ENCODE measurements at regions not wholly inside any gene's neighbourhood (a gene's known extent, or its start where the extent isn't known, plus 50 kb on each side); places are given as distances from the start of the nearest gene placed in this dataset.

GRCh38 chr2:9135822-9136558 is 70.6 kb upstream of the ASAP2 start:
- DNase-seq = no peak

- no peak for DNase-seq
Observed at GRCh38 chr2:9127316-9127715, 79.3 kb upstream of the ASAP2 start.

DNA sequence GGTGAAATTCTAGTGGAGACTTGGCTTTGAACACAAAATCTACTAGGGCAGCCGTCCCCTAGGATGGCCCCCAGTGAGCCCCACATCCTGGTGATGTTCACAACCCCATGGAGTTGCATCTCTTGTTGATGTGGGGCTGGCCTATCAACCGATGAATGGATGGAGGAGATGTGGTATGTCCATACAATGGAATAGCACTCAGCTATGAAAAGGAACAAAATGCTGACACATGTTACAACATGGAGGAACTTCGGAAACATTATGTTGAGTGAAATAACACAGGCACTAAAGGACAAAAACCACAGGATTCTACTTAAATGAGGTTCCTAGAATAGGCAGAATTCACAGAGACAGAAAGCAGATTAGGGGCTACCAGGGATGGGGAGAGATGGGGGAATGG is 80.1 kb upstream of the ASAP2 start:
- no peak for DNase-seq

- DNase-seq = no peak
Observed at GRCh38 chr2:9124231-9124741, 82.3 kb upstream of the ASAP2 start.

DNA sequence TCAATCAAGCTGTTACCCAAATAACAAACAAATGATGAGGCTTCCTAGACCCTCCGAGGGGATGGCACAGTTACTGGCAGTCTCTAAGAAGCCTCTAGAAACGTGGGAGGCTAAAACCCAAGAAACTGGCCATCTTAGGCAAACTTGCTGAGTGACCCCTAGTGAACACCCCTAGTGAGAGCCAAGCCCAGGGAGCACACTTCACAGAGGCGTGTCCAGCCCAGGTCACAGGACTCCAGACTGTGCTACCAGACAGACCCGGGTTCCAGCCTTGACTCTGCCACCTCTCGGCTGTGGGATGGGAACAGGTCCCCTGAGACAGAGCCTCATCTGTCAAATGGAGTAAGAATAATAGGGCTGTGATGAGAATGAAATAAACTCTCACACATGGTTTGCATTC is 83.5 kb upstream of the ASAP2 start:
- DNase-seq = no peak

- no peak for DNase-seq
Observed at GRCh38 chr2:9122367-9122766, 84.2 kb upstream of the ASAP2 start.

- no peak for DNase-seq
Observed at GRCh38 chr2:9118383-9118960, 88.1 kb upstream of the ASAP2 start.

DNA sequence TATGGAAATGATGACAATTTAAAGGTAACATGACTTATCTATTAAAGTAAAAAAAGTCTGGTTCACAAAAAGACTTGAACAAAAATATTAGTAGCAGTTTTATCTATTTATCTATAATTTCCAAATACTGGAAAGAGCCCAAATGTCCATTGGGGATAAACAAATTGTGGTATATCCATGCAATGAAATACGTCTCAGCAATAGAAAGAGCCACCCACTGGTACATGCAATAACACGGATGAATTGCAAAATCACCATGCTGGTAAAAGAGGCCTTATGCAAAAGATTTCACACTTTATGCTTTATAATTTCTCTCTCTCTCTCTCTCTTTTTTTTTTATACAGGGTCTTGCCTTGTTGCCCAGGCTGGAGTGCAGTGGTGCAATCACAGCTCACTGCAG is 91.4 kb upstream of the ASAP2 start:
- DNase-seq = no peak

DNA sequence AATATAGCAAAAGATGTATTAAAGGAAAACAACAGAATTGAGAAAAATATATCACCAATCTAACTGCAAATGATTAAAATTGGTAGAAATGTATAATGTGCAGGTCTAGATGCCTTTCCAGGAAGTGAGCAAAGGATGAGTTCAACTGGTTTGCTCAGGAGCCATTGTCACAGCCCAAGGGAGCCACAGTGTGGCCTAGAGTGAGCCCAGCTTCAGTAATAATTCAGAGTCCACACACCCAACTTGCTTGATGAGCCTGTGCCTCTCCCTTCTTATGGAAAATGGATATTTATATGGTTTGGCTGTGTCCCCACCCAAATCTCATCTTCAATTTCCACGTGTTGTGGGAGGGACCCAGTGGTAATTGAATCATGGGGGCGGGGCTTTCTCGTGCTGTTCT is 92.2 kb upstream of the ASAP2 start:
- DNase-seq = no peak

- no peak for DNase-seq
Observed at GRCh38 chr2:9113916-9114315, 92.7 kb upstream of the ASAP2 start.

- DNase-seq = no peak
Observed at GRCh38 chr2:9113262-9113661, 93.3 kb upstream of the ASAP2 start.

- no peak for DNase-seq
Observed at GRCh38 chr2:9112079-9112721, 94.4 kb upstream of the ASAP2 start.

DNA sequence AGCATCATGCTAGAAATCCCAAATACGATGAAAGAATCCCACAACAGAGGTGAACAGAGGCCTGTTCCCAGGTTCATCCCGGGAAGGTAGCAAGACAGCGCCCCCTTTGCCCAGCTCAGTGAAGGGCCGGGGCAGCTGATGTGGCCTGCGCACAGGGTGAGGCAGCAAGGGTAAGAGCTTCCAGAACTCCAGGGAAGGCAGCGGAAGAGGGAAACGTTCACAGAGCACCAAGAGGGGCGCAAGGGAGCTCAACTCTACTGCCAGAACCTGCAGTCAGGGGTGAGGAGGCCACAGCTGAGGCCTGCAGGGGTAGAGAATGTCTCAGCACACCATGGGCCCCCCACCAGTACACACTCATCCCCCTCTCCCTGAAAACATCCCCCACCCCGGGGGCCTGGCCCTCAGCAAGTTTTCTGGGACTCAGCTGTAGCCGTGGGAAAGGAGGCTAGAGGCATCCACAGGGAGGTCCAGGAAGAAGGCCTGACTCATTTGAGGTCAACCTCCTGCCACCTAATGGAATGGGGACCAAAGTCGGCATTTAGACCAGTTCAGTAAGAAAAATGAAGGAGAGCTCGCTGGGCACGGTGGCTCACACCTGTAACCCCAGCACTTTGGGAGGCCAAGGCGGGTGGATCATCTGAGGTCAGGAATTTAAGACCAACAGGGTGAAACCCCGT is 95.6 kb upstream of the ASAP2 start:
- DNase-seq = no peak

GRCh38 chr2:9110346-9110884 is 96.2 kb upstream of the ASAP2 start:
- DNase-seq = no peak

DNA sequence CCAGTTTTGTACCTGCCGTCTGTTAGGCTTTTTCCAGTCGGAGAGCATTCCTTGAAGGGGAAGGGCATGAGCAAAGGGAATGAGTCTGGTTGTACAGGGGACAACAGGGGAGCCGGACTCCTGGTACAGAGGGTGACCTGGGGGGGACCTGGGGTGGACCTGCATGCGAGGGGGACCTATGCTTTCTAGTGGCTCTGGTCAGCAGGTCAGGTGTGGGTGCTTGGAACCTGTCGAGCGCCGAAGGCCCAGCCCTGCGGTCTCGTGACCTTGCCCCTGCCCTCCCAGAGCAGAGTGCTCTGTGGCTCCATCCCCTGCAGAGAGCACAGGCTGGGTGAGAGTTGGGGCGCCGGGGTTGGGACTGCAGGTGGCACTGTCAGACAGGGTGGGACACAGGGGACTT is 96.7 kb upstream of the ASAP2 start:
- DNase-seq = no peak

- no peak for DNase-seq
Observed at GRCh38 chr2:9108210-9108967, 98.2 kb upstream of the ASAP2 start.

DNA sequence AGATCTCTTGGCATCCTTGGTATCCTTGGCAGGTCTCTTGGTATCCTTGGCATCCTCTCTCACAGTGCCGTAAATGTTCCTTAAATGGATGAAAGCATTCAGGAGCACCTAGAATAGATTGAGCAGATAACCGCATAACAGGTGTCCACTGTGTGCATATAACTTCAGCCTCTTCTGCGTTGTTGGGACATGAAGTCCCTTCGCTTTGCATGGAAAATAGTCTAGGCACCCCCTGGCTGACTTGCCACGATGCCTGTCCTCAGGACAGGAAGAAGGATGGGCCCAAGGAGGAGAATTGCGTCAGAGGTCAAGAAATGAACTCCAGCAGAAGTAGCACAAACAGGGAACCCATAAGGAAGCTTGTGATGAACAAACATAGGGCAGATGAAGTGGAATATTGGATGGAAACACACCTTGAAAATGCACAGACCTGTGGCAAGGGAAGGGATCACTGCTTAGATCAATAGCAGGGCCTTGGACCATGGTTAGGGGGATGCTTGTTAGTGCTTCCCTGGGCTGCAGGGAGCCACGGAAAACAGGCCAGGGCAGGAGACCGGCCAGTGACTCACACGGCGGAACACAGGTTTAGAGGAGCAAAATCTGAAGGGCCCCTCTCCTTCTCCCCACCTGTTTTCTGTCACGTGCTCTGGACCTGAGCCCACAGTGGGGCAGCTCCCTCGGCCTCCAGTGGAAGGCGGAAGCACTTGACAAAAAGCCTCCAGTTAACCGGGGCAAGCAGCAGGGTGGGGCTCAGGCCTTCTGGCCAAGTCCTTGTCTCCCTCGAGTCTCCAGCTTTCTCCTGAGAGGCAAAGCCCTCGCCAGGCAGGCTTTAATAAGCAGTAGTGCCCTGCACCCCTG is 99.2 kb upstream of the ASAP2 start:
- no peak for DNase-seq

- no peak for DNase-seq
Observed at GRCh38 chr2:9106338-9107167, 100.1 kb upstream of the ASAP2 start.

DNA sequence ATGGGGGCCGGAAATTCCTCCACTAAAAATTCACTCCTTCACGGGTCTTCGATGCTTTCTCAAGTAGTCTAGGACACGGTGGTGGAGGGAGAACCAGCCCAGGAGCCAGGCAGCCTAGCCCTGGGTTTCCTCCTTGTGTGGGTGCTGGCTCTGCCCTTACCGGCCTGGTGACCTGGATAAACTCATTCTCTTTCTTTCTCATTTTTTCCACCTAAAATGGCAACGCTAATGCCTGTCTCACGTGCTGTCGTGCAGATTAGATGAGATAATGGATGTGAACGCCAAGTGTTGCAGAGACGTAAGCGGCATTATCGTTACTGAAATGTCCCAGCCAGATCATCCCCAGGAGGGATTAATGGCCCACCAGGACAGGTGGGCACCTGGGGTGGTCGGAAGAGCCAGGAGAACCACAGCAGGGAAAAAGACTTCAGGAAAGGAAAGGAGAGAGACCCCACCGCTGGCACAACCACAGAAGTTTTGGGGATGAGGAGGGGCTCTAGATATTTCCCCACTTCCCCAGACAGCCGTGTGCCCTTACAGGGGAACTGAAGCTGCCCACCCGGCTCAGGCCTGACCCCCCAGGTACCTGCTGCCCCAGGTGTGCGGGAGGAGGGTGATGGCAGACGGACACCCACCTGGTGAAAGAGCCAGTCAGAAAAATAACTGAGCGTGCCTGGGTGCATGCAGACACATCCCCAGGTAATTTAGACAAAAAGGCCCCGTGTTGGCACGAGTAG is 100.8 kb upstream of the ASAP2 start:
- DNase-seq = no peak
